ENCODE measurements at regions not wholly inside any gene's neighbourhood (a gene's known extent, or its start where the extent isn't known, plus 50 kb on each side); places are given as distances from the start of the nearest gene placed in this dataset.

GRCh38 chr12:24087294-24087693, 137.8 kb upstream of the SOX5 start:
- H3K4me1 ChIP-seq (ENCODE audit: insufficient read depth, low read length), result no peaks in the 10 kb centered on the region
- no peak overlapping the region for H2AFZ ChIP-seq (ENCODE audit: low read length)
- H3K79me2 ChIP-seq (ENCODE audit: insufficient read depth, low read length), result no peaks in the 10 kb centered on the region
- H3K4me2 ChIP-seq (ENCODE audit: insufficient read depth, low read length), result no peak overlapping the region
- no peaks in the 10 kb centered on the region for H3K9me3 ChIP-seq (ENCODE audit: low read depth, low read length)
- no peak for TF ChIP-seq CTCF (IDR thresholded peaks at IDR 0.05; ENCODE audit: extremely low read depth, low read depth, low read length)
- no peaks in the 10 kb centered on the region for H3K36me3 ChIP-seq (ENCODE audit: insufficient read depth, low read length)
- H3K4me3 ChIP-seq (ENCODE audit: insufficient read depth, low read length), result no peak overlapping the region
- no peak for DNase-seq (ENCODE audit: insufficient read length, low spot score, missing footprints)
- peaks cover 8% of the 10 kb centered on the region for H3K27me3 ChIP-seq (ENCODE audit: insufficient read depth, low read length)
- H3K27ac ChIP-seq (ENCODE audit: low read depth, low read length), result no peak overlapping the region
- H4K20me1 ChIP-seq (ENCODE audit: insufficient read depth, low read length), result no peaks in the 10 kb centered on the region

- Histone ChIP-seq H4K20me1 (ENCODE audit: insufficient read depth, low read length) (no peaks in the 10 kb centered on the region), H3K4me2 (ENCODE audit: insufficient read depth, low read length) (no peak overlapping the region), H3K79me2 (ENCODE audit: insufficient read depth, low read length) (no peaks in the 10 kb centered on the region), H3K4me3 (ENCODE audit: insufficient read depth, low read length) (no peak overlapping the region), H2AFZ (ENCODE audit: low read length) (no peak overlapping the region), H3K36me3 (ENCODE audit: insufficient read depth, low read length) (no peaks in the 10 kb centered on the region), H3K4me1 (ENCODE audit: insufficient read depth, low read length) (no peaks in the 10 kb centered on the region), H3K27ac (ENCODE audit: low read depth, low read length) (no peak overlapping the region), H3K9me3 (ENCODE audit: low read depth, low read length) (no peaks in the 10 kb centered on the region), H3K27me3 (ENCODE audit: insufficient read depth, low read length) (peaks cover 10% of the 10 kb centered on the region)
- DNase-seq (ENCODE audit: insufficient read length, low spot score, missing footprints), result no peak
- no peak for TF ChIP-seq CTCF (IDR thresholded peaks at IDR 0.05; ENCODE audit: extremely low read depth, low read depth, low read length)
Measured at GRCh38 chr12:24084800-24085199, 135.3 kb upstream of the SOX5 start.

- no peak overlapping the region for H3K27ac ChIP-seq (ENCODE audit: low read depth, low read length)
- H4K20me1 ChIP-seq (ENCODE audit: insufficient read depth, low read length), result no peaks in the 10 kb centered on the region
- H3K9me3 ChIP-seq (ENCODE audit: low read depth, low read length), result no peaks in the 10 kb centered on the region
- H3K36me3 ChIP-seq (ENCODE audit: insufficient read depth, low read length), result no peaks in the 10 kb centered on the region
- H3K4me1 ChIP-seq (ENCODE audit: insufficient read depth, low read length), result no peaks in the 10 kb centered on the region
- H3K79me2 ChIP-seq (ENCODE audit: insufficient read depth, low read length), result no peaks in the 10 kb centered on the region
- H3K4me3 ChIP-seq (ENCODE audit: insufficient read depth, low read length), result no peak overlapping the region
- no peak overlapping the region for H3K4me2 ChIP-seq (ENCODE audit: insufficient read depth, low read length)
- peaks cover 10% of the 10 kb centered on the region for H3K27me3 ChIP-seq (ENCODE audit: insufficient read depth, low read length)
- DNase-seq (ENCODE audit: insufficient read length, low spot score, missing footprints), result no peak
- TF ChIP-seq CTCF (IDR thresholded peaks at IDR 0.05; ENCODE audit: extremely low read depth, low read depth, low read length), result no peak
- no peak overlapping the region for H2AFZ ChIP-seq (ENCODE audit: low read length)
Measured at GRCh38 chr12:24083838-24084237, 134.4 kb upstream of the SOX5 start.

GRCh38 chr12:24081606-24082005, 132.1 kb upstream of the SOX5 start:
- H3K4me1 ChIP-seq (ENCODE audit: insufficient read depth, low read length), result no peaks in the 10 kb centered on the region
- H2AFZ ChIP-seq (ENCODE audit: low read length), result no peak overlapping the region
- no peak for DNase-seq (ENCODE audit: insufficient read length, low spot score, missing footprints)
- H3K27ac ChIP-seq (ENCODE audit: low read depth, low read length), result no peak overlapping the region
- no peak overlapping the region for H3K4me2 ChIP-seq (ENCODE audit: insufficient read depth, low read length)
- H3K79me2 ChIP-seq (ENCODE audit: insufficient read depth, low read length), result no peaks in the 10 kb centered on the region
- H3K36me3 ChIP-seq (ENCODE audit: insufficient read depth, low read length), result no peaks in the 10 kb centered on the region
- H4K20me1 ChIP-seq (ENCODE audit: insufficient read depth, low read length), result no peaks in the 10 kb centered on the region
- no peaks in the 10 kb centered on the region for H3K9me3 ChIP-seq (ENCODE audit: low read depth, low read length)
- no peak overlapping the region for H3K4me3 ChIP-seq (ENCODE audit: insufficient read depth, low read length)
- no peak for TF ChIP-seq CTCF (IDR thresholded peaks at IDR 0.05; ENCODE audit: extremely low read depth, low read depth, low read length)
- H3K27me3 ChIP-seq (ENCODE audit: insufficient read depth, low read length), result peaks cover 10% of the 10 kb centered on the region
